ENCODE measurements at regions not wholly inside any gene's neighbourhood (a gene's known extent, or its start where the extent isn't known, plus 50 kb on each side); places are given as distances from the start of the nearest gene placed in this dataset.

- Histone ChIP-seq H3K56ac (ENCODE audit: insufficient read length, low read depth, low read length) (no peak overlapping the region), H4K91ac (ENCODE audit: insufficient read length, low read depth, low read length) (no peak overlapping the region), H4K5ac (ENCODE audit: insufficient read length, low read depth, low read length) (no peak overlapping the region), H3K79me2 (ENCODE audit: insufficient read depth, low read length) (no peaks in the 10 kb centered on the region), H3K9me3 (ENCODE audit: control insufficient read depth, low read depth, low read length) (no peaks in the 10 kb centered on the region), H3K4ac (ENCODE audit: low read depth, low read length) (no peak overlapping the region), H3K27me3 (ENCODE audit: insufficient read depth, low read length) (no peaks in the 10 kb centered on the region), H4K8ac (replicated peaks; ENCODE audit: insufficient read length, low read depth, low read length) (no peak overlapping the region), H3K79me1 (ENCODE audit: insufficient read depth, low read depth, low read length, poor library complexity, severe bottlenecking) (no peaks in the 10 kb centered on the region), H3K27ac (ENCODE audit: insufficient read length, low read depth, low read length) (no peak overlapping the region), H3K23ac (ENCODE audit: insufficient read length, low read depth, low read length) (no peak overlapping the region), H3K14ac (ENCODE audit: insufficient read depth, low read length) (no peak overlapping the region), H3K23me2 (ENCODE audit: insufficient read length, low read depth, low read length, poor library complexity, severe bottlenecking) (no peaks in the 10 kb centered on the region), H3K9ac (ENCODE audit: extremely low read depth, insufficient read length, low read length) (no peak overlapping the region), H2AFZ (ENCODE audit: low read length) (no peak overlapping the region), H4K20me1 (ENCODE audit: control insufficient read depth, insufficient read depth, insufficient read length) (no peaks in the 10 kb centered on the region), H2BK5ac (ENCODE audit: insufficient read length, low read length) (no peak overlapping the region), H3K4me2 (ENCODE audit: insufficient read depth, insufficient read length, low read length) (no peak overlapping the region), H2BK15ac (ENCODE audit: low read depth, low read length) (no peak overlapping the region), H2BK20ac (ENCODE audit: low read depth, low read length, poor library complexity, severe bottlenecking) (no peak overlapping the region), H2BK12ac (ENCODE audit: insufficient read length, low read depth, low read length) (no peak overlapping the region), H3T11ph (ENCODE audit: low read length) (no peak overlapping the region), H3K4me1 (ENCODE audit: insufficient read depth, low read length) (peaks cover 7% of the 10 kb centered on the region; the same call in 1 of the 2 replicates), H3K18ac (ENCODE audit: insufficient read length, low read depth, low read length) (no peak overlapping the region), H2BK120ac (ENCODE audit: low read depth, low read length, poor library complexity, severe bottlenecking) (no peak overlapping the region), H2AK5ac (ENCODE audit: insufficient read length, low read length) (no peak overlapping the region)
- Mint-ChIP-seq H3K27ac (no peak overlapping the region), H3K9me3 (peaks cover 0 to under 1% of the 10 kb centered on the region in 2 experiments; a peak in 1 of 5 replicates), H3K4me3 (no peak overlapping the region), H3K27me3 (ENCODE audit: low read depth) (no peaks in the 10 kb centered on the region), H3K36me3 (ENCODE audit: insufficient read depth in 1 of 3, low read depth in 3 of 3) (no peaks in the 10 kb centered on the region), H3K4me1 (peaks cover 18 to 21% of the 10 kb centered on the region in 2 experiments)
- TF ChIP-seq CTCF (conservative IDR thresholded peaks at IDR 0.05), result no peak
- DNase-seq, result no peak
- no CpG with 5 or more reads among the region's 7 CpGs for WGBS (ENCODE audit: extremely low coverage, insufficient read length, low lambda C conversion rate)
Measured at GRCh38 chr2:226550801-226551200, 248.8 kb downstream of the IRS1 start.

All from H9 (cell line).